Vagina (tissue), 2 donors: ENCODE measurements at regions not wholly inside any gene's neighbourhood (a gene's known extent, or its start where the extent isn't known, plus 50 kb on each side); places are given as distances from the start of the nearest gene placed in this dataset.

Source experiments
- CTCF ChIP-seq, 3 experiments: fragments of 450-650 bp in 2 of 3; fragments of 200-600 bp in 1 of 3; sonication (generic) in 1 of 3; IDR thresholded peaks; one replicate each; pipeline ENCODE4 v1.5.1; 2017 to 2019; ENCODE audit warnings: antibody characterized with exemption in 3 of 3, mild to moderate bottlenecking in 2 of 3, moderate library complexity in 2 of 3
- POLR2A ChIP-seq, 2 donors: fragments of 450-650 bp; IDR thresholded peaks; one replicate each; pipeline ENCODE4 v1.6.1; 2017; ENCODE audit warnings: antibody characterized with exemption in 2 of 2, mild to moderate bottlenecking in 2 of 2, moderate library complexity in 2 of 2
- POLR2AphosphoS5 ChIP-seq, 2 donors: sonication (generic); formaldehyde crosslinking; IDR thresholded peaks; one replicate each; pipeline ENCODE4 v1.9.0; 2017; ENCODE audit warnings: antibody characterized with exemption in 2 of 2, mild to moderate bottlenecking in 2 of 2, low read depth in 1 of 2; ENCODE audit not compliant: insufficient read depth in 1 of 2

- TF ChIP-seq POLR2A (IDR thresholded peaks at IDR 0.05): no peak
- TF ChIP-seq POLR2AphosphoS5 (IDR thresholded peaks at IDR 0.05; ENCODE audit: insufficient read depth in 1 of 2, low read depth in 1 of 2): no peak
- no peak for TF ChIP-seq CTCF (IDR thresholded peaks at IDR 0.05)
Observed at GRCh38 chr6:105800871-105801270, 285.3 kb upstream of the PRDM1 start.
